ENCODE measurements at regions not wholly inside any gene's neighbourhood (a gene's known extent, or its start where the extent isn't known, plus 50 kb on each side); places are given as distances from the start of the nearest gene placed in this dataset.

DNA sequence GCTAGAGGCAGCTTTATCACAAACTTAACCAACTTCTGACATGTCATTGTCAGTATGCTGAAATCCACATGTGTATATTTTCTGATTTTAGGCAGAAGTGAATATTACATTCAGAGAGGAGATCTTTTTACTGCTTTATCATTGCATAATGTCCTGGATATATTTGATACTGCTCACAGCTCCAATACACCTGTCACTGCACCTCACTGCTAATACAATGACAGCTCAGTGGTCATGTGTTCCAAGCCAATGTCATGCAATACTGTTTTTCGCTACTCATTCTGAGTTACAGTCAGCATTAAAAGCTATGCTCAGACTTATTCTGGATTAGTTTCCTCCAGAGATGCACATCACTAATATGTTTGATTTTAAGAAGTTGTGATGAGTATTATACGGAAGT, 1604.6 kb downstream of the HACE1 start:
- Histone ChIP-seq H3K4me2 (no peak overlapping the region), H3K4me3 (IDR thresholded peaks at IDR 0.05; ENCODE audit: insufficient read depth, low read depth, low read length) (no peak overlapping the region), H3K4me1 (ENCODE audit: low read depth, poor library complexity, severe bottlenecking) (no peaks in the 10 kb centered on the region), H2AFZ (ENCODE audit: low read depth) (no peak overlapping the region), H3K27me3 (ENCODE audit: insufficient read depth, low read depth) (no peaks in the 10 kb centered on the region), H4K20me1 (ENCODE audit: insufficient read depth) (no peaks in the 10 kb centered on the region), H3K79me2 (ENCODE audit: insufficient read depth, low read depth) (no peaks in the 10 kb centered on the region), H3K9ac (no peak overlapping the region), H3K36me3 (ENCODE audit: insufficient read depth) (no peaks in the 10 kb centered on the region), H3K27ac (no peak overlapping the region)
- TF ChIP-seq CTCF (conservative IDR thresholded peaks at IDR 0.05; ENCODE audit: low read depth, low read length): no peak

DNA sequence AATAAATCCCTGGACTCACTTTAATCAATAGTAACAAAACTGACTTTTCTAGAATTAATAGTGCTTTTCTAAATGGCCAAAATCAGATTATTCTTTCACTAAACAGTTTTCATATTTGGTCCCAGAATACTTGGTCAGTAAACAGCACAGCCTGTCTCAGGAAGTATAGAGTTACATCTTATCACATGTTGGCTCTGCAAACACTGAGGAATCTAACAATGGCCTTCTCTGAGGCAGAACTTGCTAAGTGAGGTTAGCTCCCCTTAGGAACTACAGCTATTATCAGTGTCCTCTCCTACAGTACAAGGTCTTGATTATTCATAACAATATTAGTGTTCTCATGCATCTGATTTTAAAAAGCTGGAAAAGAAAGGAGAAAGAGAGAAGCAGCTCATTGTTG, 1622.8 kb downstream of the HACE1 start:
- no peaks in the 10 kb centered on the region for H3K36me3 ChIP-seq (ENCODE audit: insufficient read depth)
- no peak overlapping the region for H3K9ac ChIP-seq
- TF ChIP-seq CTCF (conservative IDR thresholded peaks at IDR 0.05; ENCODE audit: low read depth, low read length): no peak
- H3K79me2 ChIP-seq (ENCODE audit: insufficient read depth, low read depth): no peaks in the 10 kb centered on the region
- H4K20me1 ChIP-seq (ENCODE audit: insufficient read depth): no peaks in the 10 kb centered on the region
- no peak overlapping the region for H2AFZ ChIP-seq (ENCODE audit: low read depth)
- no peak overlapping the region for H3K4me2 ChIP-seq
- no peaks in the 10 kb centered on the region for H3K27me3 ChIP-seq (ENCODE audit: insufficient read depth, low read depth)
- no peak overlapping the region for H3K4me3 ChIP-seq (IDR thresholded peaks at IDR 0.05; ENCODE audit: insufficient read depth, low read depth, low read length)
- no peak overlapping the region for H3K27ac ChIP-seq
- H3K4me1 ChIP-seq (ENCODE audit: low read depth, poor library complexity, severe bottlenecking): no peaks in the 10 kb centered on the region

DNA sequence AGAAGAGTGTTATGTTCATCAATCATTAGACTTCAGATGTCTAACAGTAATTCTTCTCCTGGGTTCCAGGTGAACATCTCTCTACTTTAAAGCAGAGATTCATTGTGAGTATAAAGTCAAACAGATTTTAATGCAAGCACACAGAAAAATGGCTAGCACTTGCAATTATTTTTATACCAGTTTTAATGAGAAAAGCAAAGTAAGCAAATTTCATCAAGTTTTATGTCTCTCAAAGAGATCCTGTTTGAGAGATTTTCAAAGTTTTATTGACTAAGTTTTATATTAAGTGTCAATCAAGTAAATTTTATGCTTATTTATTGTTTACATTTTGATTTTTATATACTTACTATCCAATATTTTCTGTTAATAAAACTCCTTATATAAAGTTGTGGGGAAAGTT, 1628.5 kb downstream of the HACE1 start:
- Histone ChIP-seq H3K27ac (no peak overlapping the region), H3K9ac (no peak overlapping the region), H4K20me1 (ENCODE audit: insufficient read depth) (no peaks in the 10 kb centered on the region), H3K36me3 (ENCODE audit: insufficient read depth) (no peaks in the 10 kb centered on the region), H3K79me2 (ENCODE audit: insufficient read depth, low read depth) (no peaks in the 10 kb centered on the region), H3K27me3 (ENCODE audit: insufficient read depth, low read depth) (no peaks in the 10 kb centered on the region), H2AFZ (ENCODE audit: low read depth) (no peak overlapping the region), H3K4me1 (ENCODE audit: low read depth, poor library complexity, severe bottlenecking) (no peaks in the 10 kb centered on the region), H3K4me2 (no peak overlapping the region), H3K4me3 (IDR thresholded peaks at IDR 0.05; ENCODE audit: insufficient read depth, low read depth, low read length) (no peak overlapping the region)
- TF ChIP-seq CTCF (conservative IDR thresholded peaks at IDR 0.05; ENCODE audit: low read depth, low read length): no peak

GRCh38 chr6:103215847-103216246, 1643.9 kb downstream of the HACE1 start:
- Histone ChIP-seq H3K27me3 (ENCODE audit: insufficient read depth, low read depth) (no peaks in the 10 kb centered on the region), H3K4me3 (IDR thresholded peaks at IDR 0.05; ENCODE audit: insufficient read depth, low read depth, low read length) (no peak overlapping the region), H3K79me2 (ENCODE audit: insufficient read depth, low read depth) (no peaks in the 10 kb centered on the region), H3K36me3 (ENCODE audit: insufficient read depth) (no peaks in the 10 kb centered on the region), H4K20me1 (ENCODE audit: insufficient read depth) (no peaks in the 10 kb centered on the region), H3K4me2 (no peak overlapping the region), H3K9ac (no peak overlapping the region), H3K4me1 (ENCODE audit: low read depth, poor library complexity, severe bottlenecking) (no peaks in the 10 kb centered on the region), H3K27ac (no peak overlapping the region), H2AFZ (ENCODE audit: low read depth) (no peak overlapping the region)
- TF ChIP-seq CTCF (conservative IDR thresholded peaks at IDR 0.05; ENCODE audit: low read depth, low read length): no peak

DNA sequence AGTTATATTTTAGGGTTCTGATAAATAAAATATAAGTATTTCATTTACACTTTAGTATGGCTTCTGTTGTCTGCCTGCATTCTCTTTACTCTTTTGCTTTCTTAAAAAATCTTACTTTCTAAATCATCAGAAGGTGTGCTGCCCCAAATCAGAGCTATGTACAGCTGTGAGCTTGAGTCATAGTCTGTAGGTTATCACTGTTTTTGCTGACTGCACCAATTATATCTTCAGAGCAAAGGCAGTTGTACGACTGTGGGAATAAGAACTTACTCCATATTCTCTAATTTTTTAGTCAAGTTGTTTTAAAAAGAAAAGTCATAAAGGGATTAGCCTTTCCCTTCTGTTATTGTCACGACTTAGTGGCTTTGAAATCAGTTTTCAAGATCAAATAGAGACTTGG, 1649.0 kb downstream of the HACE1 start:
- no peaks in the 10 kb centered on the region for H3K4me1 ChIP-seq (ENCODE audit: low read depth, poor library complexity, severe bottlenecking)
- H4K20me1 ChIP-seq (ENCODE audit: insufficient read depth): no peaks in the 10 kb centered on the region
- no peak overlapping the region for H3K4me2 ChIP-seq
- no peaks in the 10 kb centered on the region for H3K36me3 ChIP-seq (ENCODE audit: insufficient read depth)
- H3K4me3 ChIP-seq (IDR thresholded peaks at IDR 0.05; ENCODE audit: insufficient read depth, low read depth, low read length): no peak overlapping the region
- no peaks in the 10 kb centered on the region for H3K27me3 ChIP-seq (ENCODE audit: insufficient read depth, low read depth)
- no peaks in the 10 kb centered on the region for H3K79me2 ChIP-seq (ENCODE audit: insufficient read depth, low read depth)
- H3K9ac ChIP-seq: no peak overlapping the region
- H3K27ac ChIP-seq: no peak overlapping the region
- no peak for TF ChIP-seq CTCF (conservative IDR thresholded peaks at IDR 0.05; ENCODE audit: low read depth, low read length)
- H2AFZ ChIP-seq (ENCODE audit: low read depth): no peak overlapping the region
